Peyer's patch (tissue), 4 donors: ENCODE measurements at regions not wholly inside any gene's neighbourhood (a gene's known extent, or its start where the extent isn't known, plus 50 kb on each side); places are given as distances from the start of the nearest gene placed in this dataset.
"Not testable (repeated sequence)": the region's sequence is repeated elsewhere in the genome, so short reads cannot be mapped to it uniquely, and the experiment has no call there.

ENCODE experiments used
- POLR2A ChIP-seq, 2 donors: fragments of 450-650 bp; IDR thresholded peaks; one replicate each; pipeline ENCODE4 v1.5.1; 2017; ENCODE audit warnings: antibody characterized with exemption in 2 of 2, mild to moderate bottlenecking in 2 of 2, moderate library complexity in 2 of 2
- TF ChIP-seq, protein P1 (sequence below), 6 experiments: fragments of 450-650 bp in 4 of 6; fragments of 200-600 bp in 2 of 6; sonication (generic) in 1 of 6; IDR thresholded peaks; one replicate each; pipeline ENCODE4 v1.5.1; 2017 to 2019; ENCODE audit warnings: antibody characterized with exemption in 6 of 6, mild to moderate bottlenecking in 3 of 6, moderate library complexity in 1 of 6

GRCh38 chr4:189707227-189707626 lies 233.4 kb upstream of the FRG1 start:
- not testable (repeated sequence) for TF ChIP-seq POLR2A (IDR thresholded peaks at IDR 0.05)
- TF ChIP-seq, protein P1, sequence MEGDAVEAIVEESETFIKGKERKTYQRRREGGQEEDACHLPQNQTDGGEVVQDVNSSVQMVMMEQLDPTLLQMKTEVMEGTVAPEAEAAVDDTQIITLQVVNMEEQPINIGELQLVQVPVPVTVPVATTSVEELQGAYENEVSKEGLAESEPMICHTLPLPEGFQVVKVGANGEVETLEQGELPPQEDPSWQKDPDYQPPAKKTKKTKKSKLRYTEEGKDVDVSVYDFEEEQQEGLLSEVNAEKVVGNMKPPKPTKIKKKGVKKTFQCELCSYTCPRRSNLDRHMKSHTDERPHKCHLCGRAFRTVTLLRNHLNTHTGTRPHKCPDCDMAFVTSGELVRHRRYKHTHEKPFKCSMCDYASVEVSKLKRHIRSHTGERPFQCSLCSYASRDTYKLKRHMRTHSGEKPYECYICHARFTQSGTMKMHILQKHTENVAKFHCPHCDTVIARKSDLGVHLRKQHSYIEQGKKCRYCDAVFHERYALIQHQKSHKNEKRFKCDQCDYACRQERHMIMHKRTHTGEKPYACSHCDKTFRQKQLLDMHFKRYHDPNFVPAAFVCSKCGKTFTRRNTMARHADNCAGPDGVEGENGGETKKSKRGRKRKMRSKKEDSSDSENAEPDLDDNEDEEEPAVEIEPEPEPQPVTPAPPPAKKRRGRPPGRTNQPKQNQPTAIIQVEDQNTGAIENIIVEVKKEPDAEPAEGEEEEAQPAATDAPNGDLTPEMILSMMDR (IDR thresholded peaks at IDR 0.05), result not testable (repeated sequence)
